Neural progenitor cell (in vitro differentiated cells): ENCODE measurements at regions not wholly inside any gene's neighbourhood (a gene's known extent, or its start where the extent isn't known, plus 50 kb on each side); places are given as distances from the start of the nearest gene placed in this dataset.
"Not testable (repeated sequence)": the region's sequence is repeated elsewhere in the genome, so short reads cannot be mapped to it uniquely, and the experiment has no call there.

Source experiments
- EZH2 ChIP-seq: fragments of 200-600 bp; sonication (generic); IDR thresholded peaks from 2 replicates; pipeline ENCODE4 v1.6.1; 2017; ENCODE audit warnings: antibody characterized with exemption, mild to moderate bottlenecking, moderate library complexity
- TF ChIP-seq, protein P1 (sequence below): fragments of 200-600 bp; sonication (generic); IDR thresholded peaks from 2 replicates; pipeline ENCODE4 v1.5.1; 2017; ENCODE audit warnings: antibody characterized with exemption, mild to moderate bottlenecking

DNA sequence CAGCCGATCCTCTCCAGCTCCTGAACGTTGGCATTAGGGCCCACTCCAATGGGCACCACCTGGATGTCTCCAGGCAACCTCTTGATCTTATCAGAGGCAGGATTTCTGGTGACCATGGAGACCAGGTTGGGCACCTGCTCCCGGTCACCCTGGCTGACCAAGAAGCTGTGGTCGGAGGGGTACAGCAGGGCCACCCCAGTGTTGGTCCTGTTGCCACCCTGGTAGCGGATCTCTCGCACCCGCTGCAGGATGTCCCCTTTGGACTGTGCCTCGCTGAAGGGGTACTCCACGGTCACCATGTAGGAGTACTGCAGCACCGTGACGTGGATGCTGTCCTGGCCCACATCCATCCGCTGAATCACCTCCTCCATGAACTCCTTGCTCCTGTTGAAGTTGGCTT, 104.3 kb upstream of the CCT8L2 start:
- TF ChIP-seq, protein P1, sequence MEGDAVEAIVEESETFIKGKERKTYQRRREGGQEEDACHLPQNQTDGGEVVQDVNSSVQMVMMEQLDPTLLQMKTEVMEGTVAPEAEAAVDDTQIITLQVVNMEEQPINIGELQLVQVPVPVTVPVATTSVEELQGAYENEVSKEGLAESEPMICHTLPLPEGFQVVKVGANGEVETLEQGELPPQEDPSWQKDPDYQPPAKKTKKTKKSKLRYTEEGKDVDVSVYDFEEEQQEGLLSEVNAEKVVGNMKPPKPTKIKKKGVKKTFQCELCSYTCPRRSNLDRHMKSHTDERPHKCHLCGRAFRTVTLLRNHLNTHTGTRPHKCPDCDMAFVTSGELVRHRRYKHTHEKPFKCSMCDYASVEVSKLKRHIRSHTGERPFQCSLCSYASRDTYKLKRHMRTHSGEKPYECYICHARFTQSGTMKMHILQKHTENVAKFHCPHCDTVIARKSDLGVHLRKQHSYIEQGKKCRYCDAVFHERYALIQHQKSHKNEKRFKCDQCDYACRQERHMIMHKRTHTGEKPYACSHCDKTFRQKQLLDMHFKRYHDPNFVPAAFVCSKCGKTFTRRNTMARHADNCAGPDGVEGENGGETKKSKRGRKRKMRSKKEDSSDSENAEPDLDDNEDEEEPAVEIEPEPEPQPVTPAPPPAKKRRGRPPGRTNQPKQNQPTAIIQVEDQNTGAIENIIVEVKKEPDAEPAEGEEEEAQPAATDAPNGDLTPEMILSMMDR = not testable (repeated sequence)
- not testable (repeated sequence) for TF ChIP-seq EZH2
